ENCODE measurements at regions not wholly inside any gene's neighbourhood (a gene's known extent, or its start where the extent isn't known, plus 50 kb on each side); places are given as distances from the start of the nearest gene placed in this dataset.

DNA sequence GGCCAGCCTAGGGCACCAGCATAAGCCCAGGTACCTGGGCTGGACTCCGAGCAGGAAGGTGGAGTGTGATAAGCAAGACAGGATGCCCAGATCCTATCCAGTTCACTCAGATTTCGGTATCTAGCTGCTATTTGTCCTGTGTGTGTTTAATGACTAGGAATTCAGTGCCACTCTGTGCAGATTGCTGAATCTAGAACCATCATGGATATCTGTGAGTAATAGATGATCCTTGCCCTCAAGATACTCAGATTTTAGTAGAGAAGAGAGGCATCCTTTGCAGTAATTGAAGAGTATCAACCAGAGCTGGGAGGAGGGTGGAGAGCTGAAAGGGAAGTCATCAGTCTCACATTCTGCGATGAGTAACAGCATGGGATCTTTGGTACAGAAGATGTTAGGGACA is 155.0 kb upstream of the ARID1B start:
- H3K9me3 ChIP-seq = no peaks in the 10 kb centered on the region
- no peak for DNase-seq
- H3K4me1 ChIP-seq = peaks cover 0 to 9% (median 3%) of the 10 kb centered on the region in 4 donors
- intact Hi-C loops (cut with DNase I; ENCODE audit: low total_unique reads) = no loop called here
- 63 to 81% (median 79%) methylated on average over 3 of the region's 3 CpGs for WGBS, 5 donors
- H3K4me3 ChIP-seq = no peak overlapping the region
- H3K27me3 ChIP-seq = no peaks in the 10 kb centered on the region
- no peak for TF ChIP-seq POLR2AphosphoS5 (IDR thresholded peaks at IDR 0.05)
- TF ChIP-seq, protein P1, sequence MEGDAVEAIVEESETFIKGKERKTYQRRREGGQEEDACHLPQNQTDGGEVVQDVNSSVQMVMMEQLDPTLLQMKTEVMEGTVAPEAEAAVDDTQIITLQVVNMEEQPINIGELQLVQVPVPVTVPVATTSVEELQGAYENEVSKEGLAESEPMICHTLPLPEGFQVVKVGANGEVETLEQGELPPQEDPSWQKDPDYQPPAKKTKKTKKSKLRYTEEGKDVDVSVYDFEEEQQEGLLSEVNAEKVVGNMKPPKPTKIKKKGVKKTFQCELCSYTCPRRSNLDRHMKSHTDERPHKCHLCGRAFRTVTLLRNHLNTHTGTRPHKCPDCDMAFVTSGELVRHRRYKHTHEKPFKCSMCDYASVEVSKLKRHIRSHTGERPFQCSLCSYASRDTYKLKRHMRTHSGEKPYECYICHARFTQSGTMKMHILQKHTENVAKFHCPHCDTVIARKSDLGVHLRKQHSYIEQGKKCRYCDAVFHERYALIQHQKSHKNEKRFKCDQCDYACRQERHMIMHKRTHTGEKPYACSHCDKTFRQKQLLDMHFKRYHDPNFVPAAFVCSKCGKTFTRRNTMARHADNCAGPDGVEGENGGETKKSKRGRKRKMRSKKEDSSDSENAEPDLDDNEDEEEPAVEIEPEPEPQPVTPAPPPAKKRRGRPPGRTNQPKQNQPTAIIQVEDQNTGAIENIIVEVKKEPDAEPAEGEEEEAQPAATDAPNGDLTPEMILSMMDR (IDR thresholded peaks at IDR 0.05) = no peak
- TF ChIP-seq POLR2A (IDR thresholded peaks at IDR 0.05) = no peak
- no peak for TF ChIP-seq EP300 (IDR thresholded peaks at IDR 0.05)
- no peaks in the 10 kb centered on the region for H3K36me3 ChIP-seq
- H3K27ac ChIP-seq = no peak overlapping the region

DNA sequence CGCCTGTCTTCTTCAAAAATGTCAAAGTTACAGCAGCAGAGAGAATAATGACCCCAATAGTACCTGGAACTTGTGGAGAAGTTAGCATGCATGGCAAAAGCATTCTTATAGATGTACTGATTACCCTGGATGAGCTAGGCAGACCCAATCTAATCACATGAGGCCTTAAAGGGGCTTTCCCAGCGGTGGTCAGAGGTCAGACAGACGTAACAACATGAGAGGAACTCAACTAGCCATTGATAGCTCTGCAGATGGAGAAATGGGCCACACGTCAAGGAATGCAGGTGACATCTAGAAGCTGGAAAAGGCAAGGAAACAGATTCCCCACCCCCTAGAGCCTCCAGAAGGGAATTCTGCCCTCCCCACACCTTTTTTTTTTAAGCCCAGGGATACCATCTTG is 156.8 kb upstream of the ARID1B start:
- TF ChIP-seq POLR2A (IDR thresholded peaks at IDR 0.05) (no peak), EP300 (IDR thresholded peaks at IDR 0.05) (no peak), POLR2AphosphoS5 (IDR thresholded peaks at IDR 0.05) (no peak)
- TF ChIP-seq, protein P1 (IDR thresholded peaks at IDR 0.05) = no peak
- Histone ChIP-seq H3K4me3 (no peak overlapping the region), H3K36me3 (no peaks in the 10 kb centered on the region), H3K9me3 (no peaks in the 10 kb centered on the region), H3K27ac (no peak overlapping the region), H3K27me3 (no peaks in the 10 kb centered on the region), H3K4me1 (peaks cover 0 to 9% (median 4%) of the 10 kb centered on the region in 4 donors)
- 83 to 92% (median 85%) methylated on average over 4 of the region's 4 CpGs for WGBS, 5 donors
- DNase-seq = no peak
- intact Hi-C loops (cut with DNase I; ENCODE audit: low total_unique reads) = no loop called here

DNA sequence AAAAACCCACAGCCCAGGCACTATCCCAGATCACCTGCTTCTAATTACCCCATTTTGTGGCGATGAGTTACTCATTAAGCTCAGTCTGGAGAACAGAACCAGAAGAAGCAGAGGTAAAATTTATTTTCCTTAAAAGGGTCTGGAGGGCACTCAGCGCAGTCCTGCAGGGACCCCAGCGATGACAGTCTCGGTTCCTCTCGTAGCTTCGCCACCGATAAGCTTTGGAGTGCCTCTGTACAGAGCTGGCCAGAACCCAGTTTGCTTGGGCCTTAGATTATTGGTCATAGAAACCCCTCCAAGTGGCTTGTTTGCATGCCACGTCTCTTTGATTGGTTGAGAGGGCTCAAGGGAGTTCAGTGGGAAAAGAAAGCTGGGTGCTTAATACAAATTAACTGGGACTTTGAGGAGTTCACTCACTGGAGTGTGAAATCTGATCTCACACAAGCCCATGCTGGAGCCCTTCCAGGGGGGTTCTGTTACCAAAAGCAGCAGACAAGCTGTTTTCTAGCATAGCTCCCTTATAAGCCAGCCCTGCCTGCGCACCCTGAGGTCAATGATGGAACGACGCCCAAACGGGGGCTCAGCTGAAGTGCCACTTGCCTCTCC is 158.5 kb upstream of the ARID1B start:
- no peak for TF ChIP-seq POLR2AphosphoS5 (IDR thresholded peaks at IDR 0.05)
- TF ChIP-seq, protein P1 (IDR thresholded peaks at IDR 0.05) = no peak
- TF ChIP-seq EP300 (IDR thresholded peaks at IDR 0.05) = no peak
- TF ChIP-seq POLR2A (IDR thresholded peaks at IDR 0.05) = no peak
- Histone ChIP-seq H3K27ac (no peak overlapping the region), H3K36me3 (no peaks in the 10 kb centered on the region), H3K9me3 (peaks cover 3 to 4% (median 4%) of the 10 kb centered on the region in 4 donors), H3K27me3 (no peaks in the 10 kb centered on the region), H3K4me1 (peaks cover 0 to 9% (median 4%) of the 10 kb centered on the region in 4 donors), H3K4me3 (no peak overlapping the region)
- DNase-seq = peak in 1 of 2 donors; percentile 55
- intact Hi-C loops (cut with DNase I; ENCODE audit: low total_unique reads) = no loop called here
- WGBS, 5 donors = 66 to 81% (median 70%) methylated on average over 12 of the region's 12 CpGs

DNA sequence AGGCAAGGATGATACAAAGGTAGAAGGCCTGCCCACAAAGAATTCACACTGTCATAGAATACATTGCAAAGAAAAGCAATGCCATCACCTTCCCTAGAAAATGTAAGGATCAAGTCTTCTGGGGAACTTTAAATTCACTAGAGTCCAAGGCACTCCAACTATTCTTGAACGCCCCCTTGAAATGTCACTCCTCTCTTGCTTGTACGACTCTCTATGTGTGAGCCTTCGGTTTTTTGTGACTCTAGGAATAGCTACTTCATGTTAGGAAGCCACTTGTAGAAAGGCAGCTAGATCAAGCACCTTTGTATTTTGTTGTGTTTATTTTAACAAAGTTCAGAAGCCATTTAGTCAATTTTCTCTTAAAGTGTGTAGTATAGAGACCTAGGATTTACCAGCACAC is 159.2 kb upstream of the ARID1B start:
- no peak for TF ChIP-seq POLR2A (IDR thresholded peaks at IDR 0.05)
- TF ChIP-seq EP300 (IDR thresholded peaks at IDR 0.05) = no peak
- TF ChIP-seq POLR2AphosphoS5 (IDR thresholded peaks at IDR 0.05) = no peak
- TF ChIP-seq, protein P1 (IDR thresholded peaks at IDR 0.05) = no peak
- H3K27ac ChIP-seq = no peak overlapping the region
- peaks cover 0 to 8% (median 4%) of the 10 kb centered on the region in 4 donors for H3K4me1 ChIP-seq
- no peaks in the 10 kb centered on the region for H3K27me3 ChIP-seq
- 83 to 92% (median 85%) methylated on average over 3 of the region's 3 CpGs for whole genome bisulfite sequencing, 5 donors
- DNase-seq = no peak
- H3K4me3 ChIP-seq = no peak overlapping the region
- peaks cover 9 to 12% (median 10%) of the 10 kb centered on the region in 4 donors for H3K9me3 ChIP-seq
- intact Hi-C loops (cut with DNase I; ENCODE audit: low total_unique reads) = no loop called here
- H3K36me3 ChIP-seq = no peaks in the 10 kb centered on the region

All from stomach (tissue), 8 donors.